Gastrocnemius medialis (tissue), 4 donors: ENCODE measurements at regions not wholly inside any gene's neighbourhood (a gene's known extent, or its start where the extent isn't known, plus 50 kb on each side); places are given as distances from the start of the nearest gene placed in this dataset.

Experiments
- ATAC-seq, 2 donors: fragments of 150-250 bp; one replicate each; pipeline ENCODE4 v1.9.1; 2016
- DNase-seq, 2 donors: peaks; one replicate each; pipeline ENCODE4 v3.0.0-alpha.2; 2019
- H3K27ac ChIP-seq, 4 donors: fragments of 200-600 bp; sonication (generic); 1 replicate in 1 of 4; 2 replicates in 3 of 4; pipeline ENCODE4 v1.5.1; 2016 to 2018; ENCODE audit warnings: mild to moderate bottlenecking in 2 of 4, moderate library complexity in 1 of 4
- H3K27me3 ChIP-seq, 3 donors: fragments of 200-600 bp; sonication (generic) in 2 of 3; 1 replicate in 1 of 3; 2 replicates in 2 of 3; pipeline versions ENCODE4 v1.5.1 to v1.6.0; 2016 to 2019; ENCODE audit warnings: mild to moderate bottlenecking in 1 of 3, moderate library complexity in 1 of 3
- H3K36me3 ChIP-seq, 2 donors: fragments of 200-600 bp; sonication (generic) in 1 of 2; one replicate each; pipeline ENCODE4 v1.5.1; 2017 to 2018
- H3K4me1 ChIP-seq, 2 donors: fragments of 200-600 bp; sonication (generic) in 1 of 2; one replicate each; pipeline ENCODE4 v1.5.1; 2016 to 2017; ENCODE audit warnings: mild to moderate bottlenecking in 2 of 2
- H3K4me3 ChIP-seq, 4 donors: fragments of 200-600 bp; sonication (generic) in 3 of 4; 1 replicate in 1 of 4; 2 replicates in 3 of 4; pipeline ENCODE4 v1.5.1; 2016 to 2019; ENCODE audit warnings: mild to moderate bottlenecking in 2 of 4
- H3K9me3 ChIP-seq, 3 donors: fragments of 200-600 bp; sonication (generic) in 2 of 3; 1 replicate in 1 of 3; 2 replicates in 2 of 3; pipeline ENCODE4 v1.5.1; 2016 to 2019
- CTCF ChIP-seq, 5 experiments: fragments of 450-650 bp in 3 of 5; fragments of 200-600 bp in 2 of 5; sonication (generic) in 2 of 5; IDR thresholded peaks in 4 of 5; conservative IDR thresholded peaks in 1 of 5; 1 replicate in 4 of 5; 2 replicates in 1 of 5; pipeline ENCODE4 v1.5.1; 2016 to 2019; ENCODE audit warnings: antibody characterized with exemption in 5 of 5, mild to moderate bottlenecking in 3 of 5, moderate library complexity in 3 of 5
- POLR2A ChIP-seq, 2 donors: fragments of 450-650 bp; IDR thresholded peaks; one replicate each; pipeline ENCODE4 v1.6.1; 2017; ENCODE audit warnings: antibody characterized with exemption in 2 of 2, mild to moderate bottlenecking in 2 of 2, moderate library complexity in 2 of 2
- in situ Hi-C, 4 donors: fragments of 200-750 bp; cut with MboI; loops; one replicate each; pipeline versions ENCODE4 v1.15.0 to v1.8.0; 2017; ENCODE audit warnings: low sequenced_read_pairs in 4 of 4
- intact Hi-C: fragments of 100-400 bp; cut with DNase I; formaldehyde crosslinking; loops from one replicate; pipeline ENCODE4 v1.15.1; 2023; ENCODE audit warnings: low total_unique reads

- intact Hi-C loops = no loop called here
- TF ChIP-seq POLR2A (IDR thresholded peaks at IDR 0.05) = no peak
- no peak for TF ChIP-seq CTCF (IDR thresholded peaks at IDR 0.05 in 4 of 5, conservative IDR thresholded peaks at IDR 0.05 in 1 of 5)
- Histone ChIP-seq H3K27ac (no peak overlapping the region), H3K36me3 (no peaks in the 10 kb centered on the region), H3K4me1 (peaks cover 0 to 5% of the 10 kb centered on the region in 2 donors), H3K9me3 (no peaks in the 10 kb centered on the region), H3K27me3 (no peaks in the 10 kb centered on the region), H3K4me3 (no peak overlapping the region)
- in situ Hi-C loops = no loop called here
- no peak for ATAC-seq
- no peak for DNase-seq
Measured at GRCh38 chr2:16247326-16248122, 307.2 kb downstream of the MYCN start.

GRCh38 chr2:16246911-16247310 is 306.6 kb downstream of the MYCN start:
- ATAC-seq (no peak), DNase-seq (no peak)
- Histone ChIP-seq H3K36me3 (no peaks in the 10 kb centered on the region), H3K27me3 (no peaks in the 10 kb centered on the region), H3K9me3 (no peaks in the 10 kb centered on the region), H3K4me3 (no peak overlapping the region), H3K27ac (no peak overlapping the region), H3K4me1 (peaks cover 0 to 5% of the 10 kb centered on the region in 2 donors)
- no peak for TF ChIP-seq POLR2A (IDR thresholded peaks at IDR 0.05)
- no peak for TF ChIP-seq CTCF (IDR thresholded peaks at IDR 0.05 in 4 of 5, conservative IDR thresholded peaks at IDR 0.05 in 1 of 5)
- intact Hi-C loops = no loop called here
- in situ Hi-C loops = no loop called here

- no peaks in the 10 kb centered on the region for H3K27me3 ChIP-seq
- H3K4me1 ChIP-seq = peaks cover 0 to 5% of the 10 kb centered on the region in 2 donors
- H3K36me3 ChIP-seq = no peaks in the 10 kb centered on the region
- no peaks in the 10 kb centered on the region for H3K9me3 ChIP-seq
- no peak for TF ChIP-seq POLR2A (IDR thresholded peaks at IDR 0.05)
- TF ChIP-seq CTCF (IDR thresholded peaks at IDR 0.05 in 4 of 5, conservative IDR thresholded peaks at IDR 0.05 in 1 of 5) = no peak
- no peak overlapping the region for H3K4me3 ChIP-seq
- H3K27ac ChIP-seq = no peak overlapping the region
- intact Hi-C loops (no loop called here), in situ Hi-C loops (no loop called here)
- ATAC-seq (no peak), DNase-seq (no peak)
Measured at GRCh38 chr2:16246281-16246850, 306.0 kb downstream of the MYCN start.

GRCh38 chr2:16245481-16246054 is 305.2 kb downstream of the MYCN start:
- DNase-seq = no peak
- TF ChIP-seq POLR2A (IDR thresholded peaks at IDR 0.05) (no peak), CTCF (IDR thresholded peaks at IDR 0.05 in 4 of 5, conservative IDR thresholded peaks at IDR 0.05 in 1 of 5) (no peak)
- Histone ChIP-seq H3K27ac (no peak overlapping the region), H3K9me3 (no peaks in the 10 kb centered on the region), H3K36me3 (no peaks in the 10 kb centered on the region), H3K4me1 (peaks cover 0 to 5% of the 10 kb centered on the region in 2 donors), H3K4me3 (no peak overlapping the region), H3K27me3 (no peaks in the 10 kb centered on the region)
- intact Hi-C loops (no loop called here), in situ Hi-C loops (no loop called here)
- ATAC-seq = no peak
